Mammary epithelial cell (primary cell): ENCODE measurements at regions not wholly inside any gene's neighbourhood (a gene's known extent, or its start where the extent isn't known, plus 50 kb on each side); places are given as distances from the start of the nearest gene placed in this dataset.

ENCODE experiments used
- EZH2 ChIP-seq: IDR thresholded peaks from 2 replicates; pipeline ENCODE4 v1.6.1; 2012; ENCODE audit warnings: low read length, inconsistent platforms, borderline replicate concordance
- TF ChIP-seq, protein P1 (sequence below), 2 donors: IDR thresholded peaks in 1 of 2; conservative IDR thresholded peaks in 1 of 2; 2 replicates each; pipeline ENCODE4 v1.5.1; 2011 to 2012; ENCODE audit warnings: inconsistent platforms in 2 of 2, low read length in 2 of 2, mild to moderate bottlenecking in 2 of 2, control low read depth in 1 of 2, low read depth in 1 of 2; ENCODE audit not compliant: insufficient read depth in 1 of 2; ENCODE audit errors: extremely low read depth in 1 of 2

DNA sequence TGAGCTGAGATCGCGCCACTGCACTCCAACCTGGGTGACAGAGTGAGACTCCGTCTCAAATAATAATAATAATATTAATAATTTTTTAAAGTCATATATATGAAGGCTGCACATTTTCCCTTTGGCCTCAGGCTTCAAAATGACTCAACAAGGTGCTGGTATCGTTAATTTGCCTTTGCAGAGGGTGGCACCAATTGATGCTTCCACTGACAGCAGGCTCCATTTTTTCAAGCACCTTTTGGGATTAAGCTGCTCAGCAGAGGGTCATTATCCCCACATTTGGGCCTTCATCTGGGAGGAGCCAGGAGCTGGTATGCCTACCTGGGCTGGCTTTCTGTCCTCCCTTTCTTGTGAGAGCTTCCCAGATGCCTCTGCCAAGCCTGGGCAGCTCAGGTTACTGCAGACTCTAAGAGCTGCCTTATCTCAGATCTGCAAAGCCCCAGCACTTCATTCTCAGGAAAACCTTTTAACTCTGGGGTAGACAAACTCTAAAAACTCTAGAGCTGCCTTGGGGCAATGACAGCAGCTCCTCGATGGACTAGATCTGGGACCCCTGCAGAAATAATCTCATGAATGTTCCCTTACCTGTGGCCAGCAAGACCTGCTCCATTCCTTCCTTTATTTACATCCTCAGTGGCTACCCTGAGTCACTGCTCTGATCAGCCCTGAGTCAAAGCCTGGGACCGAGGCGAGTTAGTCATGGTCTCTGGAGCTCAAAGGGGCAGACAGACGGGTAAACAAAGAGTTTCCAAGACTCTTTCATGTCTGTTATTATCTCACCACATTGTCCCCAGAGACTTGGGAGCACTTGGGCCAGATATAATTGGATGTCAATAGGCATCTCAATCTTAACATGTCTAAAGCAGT, 80.0 kb upstream of the EYA2 start:
- TF ChIP-seq, protein P1, sequence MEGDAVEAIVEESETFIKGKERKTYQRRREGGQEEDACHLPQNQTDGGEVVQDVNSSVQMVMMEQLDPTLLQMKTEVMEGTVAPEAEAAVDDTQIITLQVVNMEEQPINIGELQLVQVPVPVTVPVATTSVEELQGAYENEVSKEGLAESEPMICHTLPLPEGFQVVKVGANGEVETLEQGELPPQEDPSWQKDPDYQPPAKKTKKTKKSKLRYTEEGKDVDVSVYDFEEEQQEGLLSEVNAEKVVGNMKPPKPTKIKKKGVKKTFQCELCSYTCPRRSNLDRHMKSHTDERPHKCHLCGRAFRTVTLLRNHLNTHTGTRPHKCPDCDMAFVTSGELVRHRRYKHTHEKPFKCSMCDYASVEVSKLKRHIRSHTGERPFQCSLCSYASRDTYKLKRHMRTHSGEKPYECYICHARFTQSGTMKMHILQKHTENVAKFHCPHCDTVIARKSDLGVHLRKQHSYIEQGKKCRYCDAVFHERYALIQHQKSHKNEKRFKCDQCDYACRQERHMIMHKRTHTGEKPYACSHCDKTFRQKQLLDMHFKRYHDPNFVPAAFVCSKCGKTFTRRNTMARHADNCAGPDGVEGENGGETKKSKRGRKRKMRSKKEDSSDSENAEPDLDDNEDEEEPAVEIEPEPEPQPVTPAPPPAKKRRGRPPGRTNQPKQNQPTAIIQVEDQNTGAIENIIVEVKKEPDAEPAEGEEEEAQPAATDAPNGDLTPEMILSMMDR (conservative IDR thresholded peaks at IDR 0.05 in 1 of 2, IDR thresholded peaks at IDR 0.05 in 1 of 2; ENCODE audit: extremely low read depth in 1 of 2, insufficient read depth in 1 of 2, low read depth in 1 of 2, low read length in 2 of 2): no peak
- TF ChIP-seq EZH2: no peak
